ENCODE measurements at regions not wholly inside any gene's neighbourhood (a gene's known extent, or its start where the extent isn't known, plus 50 kb on each side); places are given as distances from the start of the nearest gene placed in this dataset.

GRCh38 chr5:172542651-172543131 is 88.4 kb upstream of the SH3PXD2B start:
- Histone ChIP-seq H3K27me3 (ENCODE audit: control insufficient read depth, insufficient read depth, low read length) (peaks cover 4% of the 10 kb centered on the region), H3K4me3 (ENCODE audit: low read depth, low read length) (no peak overlapping the region), H3K36me3 (ENCODE audit: control insufficient read depth, insufficient read depth, low read length) (no peaks in the 10 kb centered on the region)
- DNase-seq (ENCODE audit: low read depth): no peak
- TF ChIP-seq CTCF (IDR thresholded peaks at IDR 0.05; ENCODE audit: insufficient read depth, low read length, severe bottlenecking): no peak
- no peak for FAIRE-seq

- DNase-seq (ENCODE audit: low read depth) (no peak), FAIRE-seq (no peak)
- Histone ChIP-seq H3K27me3 (ENCODE audit: control insufficient read depth, insufficient read depth, low read length) (peaks cover 4% of the 10 kb centered on the region), H3K36me3 (ENCODE audit: control insufficient read depth, insufficient read depth, low read length) (no peaks in the 10 kb centered on the region), H3K4me3 (ENCODE audit: low read depth, low read length) (no peak overlapping the region)
- TF ChIP-seq CTCF (IDR thresholded peaks at IDR 0.05; ENCODE audit: insufficient read depth, low read length, severe bottlenecking): no peak
Measured at GRCh38 chr5:172541773-172542136, 87.4 kb upstream of the SH3PXD2B start.

- H3K4me3 ChIP-seq (ENCODE audit: low read depth, low read length): no peak overlapping the region
- peaks cover 4% of the 10 kb centered on the region for H3K27me3 ChIP-seq (ENCODE audit: control insufficient read depth, insufficient read depth, low read length)
- no peak for TF ChIP-seq CTCF (IDR thresholded peaks at IDR 0.05; ENCODE audit: insufficient read depth, low read length, severe bottlenecking)
- FAIRE-seq (no peak), DNase-seq (ENCODE audit: low read depth) (no peak)
- H3K36me3 ChIP-seq (ENCODE audit: control insufficient read depth, insufficient read depth, low read length): no peaks in the 10 kb centered on the region
Measured at GRCh38 chr5:172541099-172541772, 86.9 kb upstream of the SH3PXD2B start.

GRCh38 chr5:172540099-172540870 is 86.0 kb upstream of the SH3PXD2B start:
- no peak for TF ChIP-seq CTCF (IDR thresholded peaks at IDR 0.05; ENCODE audit: insufficient read depth, low read length, severe bottlenecking)
- FAIRE-seq: no peak
- DNase-seq (ENCODE audit: low read depth): no peak
- Histone ChIP-seq H3K4me3 (ENCODE audit: low read depth, low read length) (no peak overlapping the region), H3K36me3 (ENCODE audit: control insufficient read depth, insufficient read depth, low read length) (no peaks in the 10 kb centered on the region), H3K27me3 (ENCODE audit: control insufficient read depth, insufficient read depth, low read length) (peaks cover 4% of the 10 kb centered on the region)

GRCh38 chr5:172535108-172535445 is 80.8 kb upstream of the SH3PXD2B start:
- Histone ChIP-seq H3K36me3 (ENCODE audit: control insufficient read depth, insufficient read depth, low read length) (no peaks in the 10 kb centered on the region), H3K27me3 (ENCODE audit: control insufficient read depth, insufficient read depth, low read length) (peaks cover 4% of the 10 kb centered on the region), H3K4me3 (ENCODE audit: low read depth, low read length) (no peak overlapping the region)
- DNase-seq (ENCODE audit: low read depth): no peak
- no peak for TF ChIP-seq CTCF (IDR thresholded peaks at IDR 0.05; ENCODE audit: insufficient read depth, low read length, severe bottlenecking)
- no peak for FAIRE-seq

Measured in bronchial epithelial cell (primary cell).